ENCODE measurements at regions not wholly inside any gene's neighbourhood (a gene's known extent, or its start where the extent isn't known, plus 50 kb on each side); places are given as distances from the start of the nearest gene placed in this dataset.

- TF ChIP-seq POLR2A (IDR thresholded peaks at IDR 0.05), result no peak
- no peak for TF ChIP-seq CTCF (IDR thresholded peaks at IDR 0.05)
Measured at GRCh38 chr7:46772776-46773175, 809.1 kb downstream of the TNS3 start.
